CD14-positive monocyte (primary cell): ENCODE measurements at regions not wholly inside any gene's neighbourhood (a gene's known extent, or its start where the extent isn't known, plus 50 kb on each side); places are given as distances from the start of the nearest gene placed in this dataset.

Experiments used
- DNase-seq, 3 donors: peaks; one replicate each; pipeline ENCODE4 v3.0.0-alpha.2; 2011 to 2022
- H2AFZ ChIP-seq: 2 replicates; pipeline ENCODE4 v1.6.0; 2012; ENCODE audit warnings: mild to moderate bottlenecking, low read depth, low read length, inconsistent platforms; ENCODE audit not compliant: insufficient read depth, poor library complexity, severe bottlenecking
- H3K27ac ChIP-seq, 2 donors: 1 replicate in 1 of 2; 2 replicates in 1 of 2; pipeline ENCODE4 v1.5.1; 2012 to 2013; ENCODE audit warnings: low read length in 2 of 2, control low read depth in 1 of 2, inconsistent platforms in 1 of 2, low read depth in 1 of 2, mild to moderate bottlenecking in 1 of 2
- H3K27me3 ChIP-seq, 2 donors: one replicate each; pipeline versions ENCODE4 v1.6.0 to v1.6.1; 2011 to 2013; ENCODE audit warnings: low read length in 2 of 2; ENCODE audit not compliant: control insufficient read depth in 2 of 2, insufficient read depth in 2 of 2
- H3K36me3 ChIP-seq, 2 donors: replicated peaks in 1 of 2; 1 replicate in 1 of 2; 2 replicates in 1 of 2; pipeline versions ENCODE4 v1.5.1 to v1.6.1; 2012 to 2013; ENCODE audit warnings: low read length in 2 of 2, control low read depth in 1 of 2, inconsistent platforms in 1 of 2, mild to moderate bottlenecking in 1 of 2; ENCODE audit not compliant: insufficient read depth in 2 of 2, control insufficient read depth in 1 of 2
- H3K4me1 ChIP-seq, 2 donors: 1 replicate in 1 of 2; 2 replicates in 1 of 2; pipeline versions ENCODE4 v1.5.1 to v1.6.1; 2012 to 2013; ENCODE audit warnings: low read length in 2 of 2, control low read depth in 1 of 2, inconsistent platforms in 1 of 2, mild to moderate bottlenecking in 1 of 2, moderate library complexity in 1 of 2; ENCODE audit not compliant: insufficient read depth in 2 of 2, control insufficient read depth in 1 of 2
- H3K4me2 ChIP-seq: replicated peaks from 2 replicates; pipeline ENCODE3; 2012; ENCODE audit warnings: low read length, moderate library complexity, mild to moderate bottlenecking; ENCODE audit not compliant: poor library complexity, severe bottlenecking; ENCODE audit errors: extremely low read depth
- H3K4me3 ChIP-seq, 3 experiments: fragments of 200-600 bp in 1 of 3; sonication (generic) in 1 of 3; replicated peaks in 1 of 3; 1 replicate in 2 of 3; 2 replicates in 1 of 3; pipeline ENCODE4 v1.5.1; 2011 to 2013; ENCODE audit warnings: low read length in 3 of 3, mild to moderate bottlenecking in 3 of 3, control low read depth in 2 of 3, low read depth in 2 of 3, inconsistent platforms in 1 of 3, moderate library complexity in 1 of 3
- H3K79me2 ChIP-seq: 2 replicates; pipeline ENCODE4 v1.6.0; 2012; ENCODE audit warnings: mild to moderate bottlenecking, control low read depth, inconsistent platforms, low read length, moderate library complexity; ENCODE audit not compliant: insufficient read depth
- H3K9ac ChIP-seq: 2 replicates; pipeline ENCODE4 v1.6.0; 2017; ENCODE audit warnings: low read length, mild to moderate bottlenecking; ENCODE audit not compliant: insufficient read depth, poor library complexity, severe bottlenecking
- H3K9me3 ChIP-seq, 2 donors: replicated peaks in 1 of 2; 1 replicate in 1 of 2; 2 replicates in 1 of 2; pipeline versions ENCODE4 v1.5.1 to v1.6.1; 2012 to 2013; ENCODE audit warnings: low read length in 2 of 2, control low read depth in 1 of 2; ENCODE audit not compliant: control insufficient read depth in 1 of 2, insufficient read depth in 1 of 2
- H4K20me1 ChIP-seq: 2 replicates; pipeline ENCODE4 v1.6.0; 2012; ENCODE audit warnings: mild to moderate bottlenecking, low read length, control low read depth, moderate library complexity; ENCODE audit not compliant: insufficient read depth
- H3K27ac Mint-ChIP-seq, 7 donors: one replicate each; pipeline ENCODE4 v1.8.0; 2020; ENCODE audit warnings: mild to moderate bottlenecking in 7 of 7, mixed read lengths in 7 of 7, moderate library complexity in 6 of 7, inconsistent platforms in 2 of 7
- H3K27me3 Mint-ChIP-seq, 3 donors: one replicate each; pipeline ENCODE4 v1.8.0; 2021 to 2022; ENCODE audit warnings: low read depth in 3 of 3, mild to moderate bottlenecking in 3 of 3, mixed read lengths in 3 of 3, moderate library complexity in 3 of 3, inconsistent platforms in 1 of 3
- H3K36me3 Mint-ChIP-seq, 2 donors: one replicate each; pipeline ENCODE4 v1.8.0; 2020; ENCODE audit warnings: mixed read lengths in 2 of 2, inconsistent platforms in 1 of 2, mild to moderate bottlenecking in 1 of 2
- H3K4me1 Mint-ChIP-seq: one replicate; pipeline ENCODE4 v1.8.0; 2020; ENCODE audit warnings: mild to moderate bottlenecking, mixed read lengths
- H3K4me3 Mint-ChIP-seq, 2 donors: one replicate each; pipeline ENCODE4 v1.8.0; 2020; ENCODE audit warnings: mild to moderate bottlenecking in 2 of 2, mixed read lengths in 2 of 2, moderate library complexity in 1 of 2
- H3K9me3 Mint-ChIP-seq, 7 donors: one replicate each; pipeline ENCODE4 v1.8.0; 2020 to 2022; ENCODE audit warnings: mixed read lengths in 7 of 7, mild to moderate bottlenecking in 6 of 7, moderate library complexity in 6 of 7, inconsistent platforms in 2 of 7
- CTCF ChIP-seq: fragments of 200-600 bp; IDR thresholded peaks from one replicate; pipeline ENCODE4 v1.8.0; 2022; ENCODE audit warnings: antibody characterized with exemption, mild to moderate bottlenecking
- WGBS: methylation state at CpG from one replicate; pipeline ENCODE4 v1.1.5; 2013; ENCODE audit warnings: missing lambda C conversion rate; ENCODE audit not compliant: insufficient coverage; 5-methylcytosine and 5-hydroxymethylcytosine counted together
- intact Hi-C, 2 donors: fragments of 100-400 bp; cut with micrococcal nuclease; formaldehyde crosslinking; loops; one replicate each; pipeline versions ENCODE4 v1.15.0 to v1.15.1; 2023

- Mint-ChIP-seq H3K27ac (no peak overlapping the region), H3K27me3 (peaks cover 0 to 10% (median 2%) of the 10 kb centered on the region in 3 donors), H3K4me3 (no peak overlapping the region), H3K36me3 (no peaks in the 10 kb centered on the region), H3K9me3 (peaks cover 12 to 21% (median 18%) of the 10 kb centered on the region in 7 donors), H3K4me1 (no peaks in the 10 kb centered on the region)
- Histone ChIP-seq H3K4me1 (no peaks in the 10 kb centered on the region), H4K20me1 (no peaks in the 10 kb centered on the region), H3K36me3 (no peaks in the 10 kb centered on the region), H3K4me2 (no peak overlapping the region), H3K79me2 (no peaks in the 10 kb centered on the region), H3K9me3 (peaks cover 7 to 13% of the 10 kb centered on the region in 2 donors), H2AFZ (no peak overlapping the region), H3K9ac (no peak overlapping the region), H3K27me3 (no peaks in the 10 kb centered on the region), H3K4me3 (no peak overlapping the region), H3K27ac (no peak overlapping the region)
- 100% methylated on average over 1 of the region's 9 CpGs for whole genome bisulfite sequencing
- TF ChIP-seq CTCF = no peak
- no peak for DNase-seq
- intact Hi-C loops = no loop called here
Observed at GRCh38 chr5:6216471-6217075, 161.8 kb downstream of the MED10 start.

- Histone ChIP-seq H3K27ac (no peak overlapping the region), H3K36me3 (no peaks in the 10 kb centered on the region), H3K4me3 (no peak overlapping the region), H2AFZ (no peak overlapping the region), H3K9me3 (peaks cover 7 to 13% of the 10 kb centered on the region in 2 donors), H4K20me1 (no peaks in the 10 kb centered on the region), H3K9ac (no peak overlapping the region), H3K79me2 (no peaks in the 10 kb centered on the region), H3K4me1 (no peaks in the 10 kb centered on the region), H3K27me3 (no peaks in the 10 kb centered on the region), H3K4me2 (no peak overlapping the region)
- H3K36me3 Mint-ChIP-seq = no peaks in the 10 kb centered on the region
- peaks cover 7 to 17% (median 13%) of the 10 kb centered on the region in 7 donors for H3K9me3 Mint-ChIP-seq
- intact Hi-C loops = no loop called here
- no peak for TF ChIP-seq CTCF
- peak overlapping the region in 1 of 7 donors; percentile 17 for H3K27ac Mint-ChIP-seq
- WGBS = 90% methylated on average over 8 of the region's 8 CpGs
- H3K4me3 Mint-ChIP-seq = no peak overlapping the region
- DNase-seq = no peak
- H3K4me1 Mint-ChIP-seq = no peaks in the 10 kb centered on the region
- H3K27me3 Mint-ChIP-seq = peaks cover 0 to 5% (median 2%) of the 10 kb centered on the region in 3 donors
Observed at GRCh38 chr5:6215891-6216290, 162.5 kb downstream of the MED10 start.
